Astrocyte (in vitro differentiated cells and primary cell): ENCODE measurements at regions not wholly inside any gene's neighbourhood (a gene's known extent, or its start where the extent isn't known, plus 50 kb on each side); places are given as distances from the start of the nearest gene placed in this dataset.

Experiments
- EZH2 ChIP-seq: IDR thresholded peaks from 2 replicates; pipeline ENCODE4 v1.6.1; 2012; ENCODE audit warnings: mild to moderate bottlenecking, low read length, inconsistent platforms; ENCODE audit not compliant: insufficient read depth
- TF ChIP-seq, protein P1 (sequence below): IDR thresholded peaks from 2 replicates; pipeline ENCODE4 v1.5.1; 2011; ENCODE audit warnings: low read depth, mild to moderate bottlenecking, inconsistent platforms, low read length, moderate library complexity; ENCODE audit not compliant: insufficient read depth

DNA sequence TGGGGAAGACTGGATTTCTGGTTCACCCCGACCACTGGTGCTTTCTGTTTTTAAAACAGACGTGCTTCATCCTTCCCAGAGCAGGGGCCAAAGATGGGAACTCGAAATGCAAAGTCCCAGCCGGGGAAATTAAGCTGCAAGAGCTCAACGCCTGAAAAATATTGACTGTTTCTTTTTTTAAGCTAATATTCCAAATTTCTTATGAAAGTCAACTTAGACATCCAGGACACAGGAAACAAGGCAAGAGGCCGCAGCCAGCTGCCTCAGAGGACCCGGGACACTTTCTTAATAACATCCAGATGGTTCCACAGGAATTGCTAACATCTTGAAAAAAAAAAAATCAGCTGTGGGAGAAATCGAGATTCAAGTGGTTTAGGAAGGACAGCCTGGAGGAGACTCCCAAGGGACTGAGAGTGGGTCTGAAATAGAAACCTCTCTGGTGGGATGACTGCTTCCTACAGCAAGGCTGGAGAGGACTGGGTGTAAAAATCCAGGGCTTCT is 144.9 kb downstream of the FGF1 start:
- TF ChIP-seq, protein P1, sequence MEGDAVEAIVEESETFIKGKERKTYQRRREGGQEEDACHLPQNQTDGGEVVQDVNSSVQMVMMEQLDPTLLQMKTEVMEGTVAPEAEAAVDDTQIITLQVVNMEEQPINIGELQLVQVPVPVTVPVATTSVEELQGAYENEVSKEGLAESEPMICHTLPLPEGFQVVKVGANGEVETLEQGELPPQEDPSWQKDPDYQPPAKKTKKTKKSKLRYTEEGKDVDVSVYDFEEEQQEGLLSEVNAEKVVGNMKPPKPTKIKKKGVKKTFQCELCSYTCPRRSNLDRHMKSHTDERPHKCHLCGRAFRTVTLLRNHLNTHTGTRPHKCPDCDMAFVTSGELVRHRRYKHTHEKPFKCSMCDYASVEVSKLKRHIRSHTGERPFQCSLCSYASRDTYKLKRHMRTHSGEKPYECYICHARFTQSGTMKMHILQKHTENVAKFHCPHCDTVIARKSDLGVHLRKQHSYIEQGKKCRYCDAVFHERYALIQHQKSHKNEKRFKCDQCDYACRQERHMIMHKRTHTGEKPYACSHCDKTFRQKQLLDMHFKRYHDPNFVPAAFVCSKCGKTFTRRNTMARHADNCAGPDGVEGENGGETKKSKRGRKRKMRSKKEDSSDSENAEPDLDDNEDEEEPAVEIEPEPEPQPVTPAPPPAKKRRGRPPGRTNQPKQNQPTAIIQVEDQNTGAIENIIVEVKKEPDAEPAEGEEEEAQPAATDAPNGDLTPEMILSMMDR: no peak
- TF ChIP-seq EZH2: no peak
